ENCODE measurements at regions not wholly inside any gene's neighbourhood (a gene's known extent, or its start where the extent isn't known, plus 50 kb on each side); places are given as distances from the start of the nearest gene placed in this dataset.

DNA sequence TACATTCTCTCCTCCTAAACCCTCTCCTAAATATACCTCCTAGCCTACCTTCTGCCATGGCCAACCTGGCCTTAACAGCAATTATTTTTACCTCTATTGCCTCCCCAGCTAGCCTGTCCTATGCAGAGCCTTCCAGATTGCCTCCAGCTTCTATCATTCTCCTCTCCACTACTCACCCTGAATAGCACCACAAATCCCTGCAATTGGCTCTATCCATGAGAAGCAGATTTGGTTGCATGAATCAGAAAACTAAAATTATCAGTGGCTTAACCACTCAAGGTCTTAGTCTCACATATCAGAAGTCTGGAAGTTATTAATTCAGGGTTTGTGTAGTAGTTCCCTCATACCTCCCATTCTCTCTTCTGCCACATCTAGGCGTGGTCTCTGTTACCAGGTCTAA, 120.3 kb upstream of the CACUL1 start:
- TF ChIP-seq POLR2A (IDR thresholded peaks at IDR 0.05; ENCODE audit: borderline replicate concordance, extremely low read depth, insufficient read depth, insufficient read length) (no peak), EZH2phosphoT487 (IDR thresholded peaks at IDR 0.05; ENCODE audit: borderline replicate concordance) (no peak), POLR2AphosphoS5 (IDR thresholded peaks at IDR 0.05; ENCODE audit: low read depth, low read length) (no peak), EGR1 (IDR thresholded peaks at IDR 0.05; ENCODE audit: low read depth) (no peak), EZH2 (IDR thresholded peaks at IDR 0.05) (no peak), SIN3A (IDR thresholded peaks at IDR 0.05; ENCODE audit: low read depth) (no peak), SP1 (IDR thresholded peaks at IDR 0.05; ENCODE audit: low read depth) (no peak), ZFX (IDR thresholded peaks at IDR 0.05) (no peak), ZNF274 (IDR thresholded peaks at IDR 0.05; ENCODE audit: low read depth, low read length) (no peak), ELF1 (IDR thresholded peaks at IDR 0.05; ENCODE audit: borderline replicate concordance, low read depth) (no peak), CEBPB (IDR thresholded peaks at IDR 0.05; ENCODE audit: low read depth) (no peak)
- TF ChIP-seq, protein P1, sequence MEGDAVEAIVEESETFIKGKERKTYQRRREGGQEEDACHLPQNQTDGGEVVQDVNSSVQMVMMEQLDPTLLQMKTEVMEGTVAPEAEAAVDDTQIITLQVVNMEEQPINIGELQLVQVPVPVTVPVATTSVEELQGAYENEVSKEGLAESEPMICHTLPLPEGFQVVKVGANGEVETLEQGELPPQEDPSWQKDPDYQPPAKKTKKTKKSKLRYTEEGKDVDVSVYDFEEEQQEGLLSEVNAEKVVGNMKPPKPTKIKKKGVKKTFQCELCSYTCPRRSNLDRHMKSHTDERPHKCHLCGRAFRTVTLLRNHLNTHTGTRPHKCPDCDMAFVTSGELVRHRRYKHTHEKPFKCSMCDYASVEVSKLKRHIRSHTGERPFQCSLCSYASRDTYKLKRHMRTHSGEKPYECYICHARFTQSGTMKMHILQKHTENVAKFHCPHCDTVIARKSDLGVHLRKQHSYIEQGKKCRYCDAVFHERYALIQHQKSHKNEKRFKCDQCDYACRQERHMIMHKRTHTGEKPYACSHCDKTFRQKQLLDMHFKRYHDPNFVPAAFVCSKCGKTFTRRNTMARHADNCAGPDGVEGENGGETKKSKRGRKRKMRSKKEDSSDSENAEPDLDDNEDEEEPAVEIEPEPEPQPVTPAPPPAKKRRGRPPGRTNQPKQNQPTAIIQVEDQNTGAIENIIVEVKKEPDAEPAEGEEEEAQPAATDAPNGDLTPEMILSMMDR (IDR thresholded peaks at IDR 0.05 in 2 of 3, conservative IDR thresholded peaks at IDR 0.05 in 1 of 3; ENCODE audit: borderline replicate concordance in 1 of 3, insufficient read depth in 1 of 3, low read depth in 2 of 3, low read length in 2 of 3): no peak
- TF ChIP-seq, protein P2, sequence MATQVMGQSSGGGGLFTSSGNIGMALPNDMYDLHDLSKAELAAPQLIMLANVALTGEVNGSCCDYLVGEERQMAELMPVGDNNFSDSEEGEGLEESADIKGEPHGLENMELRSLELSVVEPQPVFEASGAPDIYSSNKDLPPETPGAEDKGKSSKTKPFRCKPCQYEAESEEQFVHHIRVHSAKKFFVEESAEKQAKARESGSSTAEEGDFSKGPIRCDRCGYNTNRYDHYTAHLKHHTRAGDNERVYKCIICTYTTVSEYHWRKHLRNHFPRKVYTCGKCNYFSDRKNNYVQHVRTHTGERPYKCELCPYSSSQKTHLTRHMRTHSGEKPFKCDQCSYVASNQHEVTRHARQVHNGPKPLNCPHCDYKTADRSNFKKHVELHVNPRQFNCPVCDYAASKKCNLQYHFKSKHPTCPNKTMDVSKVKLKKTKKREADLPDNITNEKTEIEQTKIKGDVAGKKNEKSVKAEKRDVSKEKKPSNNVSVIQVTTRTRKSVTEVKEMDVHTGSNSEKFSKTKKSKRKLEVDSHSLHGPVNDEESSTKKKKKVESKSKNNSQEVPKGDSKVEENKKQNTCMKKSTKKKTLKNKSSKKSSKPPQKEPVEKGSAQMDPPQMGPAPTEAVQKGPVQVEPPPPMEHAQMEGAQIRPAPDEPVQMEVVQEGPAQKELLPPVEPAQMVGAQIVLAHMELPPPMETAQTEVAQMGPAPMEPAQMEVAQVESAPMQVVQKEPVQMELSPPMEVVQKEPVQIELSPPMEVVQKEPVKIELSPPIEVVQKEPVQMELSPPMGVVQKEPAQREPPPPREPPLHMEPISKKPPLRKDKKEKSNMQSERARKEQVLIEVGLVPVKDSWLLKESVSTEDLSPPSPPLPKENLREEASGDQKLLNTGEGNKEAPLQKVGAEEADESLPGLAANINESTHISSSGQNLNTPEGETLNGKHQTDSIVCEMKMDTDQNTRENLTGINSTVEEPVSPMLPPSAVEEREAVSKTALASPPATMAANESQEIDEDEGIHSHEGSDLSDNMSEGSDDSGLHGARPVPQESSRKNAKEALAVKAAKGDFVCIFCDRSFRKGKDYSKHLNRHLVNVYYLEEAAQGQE (IDR thresholded peaks at IDR 0.05; ENCODE audit: low read depth): no peak
- TF ChIP-seq, protein P3, sequence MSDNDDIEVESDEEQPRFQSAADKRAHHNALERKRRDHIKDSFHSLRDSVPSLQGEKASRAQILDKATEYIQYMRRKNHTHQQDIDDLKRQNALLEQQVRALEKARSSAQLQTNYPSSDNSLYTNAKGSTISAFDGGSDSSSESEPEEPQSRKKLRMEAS (IDR thresholded peaks at IDR 0.05): no peak

Data from HCT116 (cell line).